HL-60 (cell line): ENCODE measurements at regions not wholly inside any gene's neighbourhood (a gene's known extent, or its start where the extent isn't known, plus 50 kb on each side); places are given as distances from the start of the nearest gene placed in this dataset.
"Not testable (repeated sequence)": the region's sequence is repeated elsewhere in the genome, so short reads cannot be mapped to it uniquely, and the experiment has no call there.

ENCODE experiments used
- DNase-seq, 2 experiments: peaks; one replicate each; pipeline ENCODE4 v3.0.0-alpha.2; 2010 to 2020; ENCODE audit warnings: low read depth in 1 of 2, low spot score in 1 of 2
- H3K27ac ChIP-seq: fragments of 250-450 bp; sonication (Bioruptor Pico); replicated peaks from 2 replicates; pipeline ENCODE4 v1.5.1; 2020; ENCODE audit warnings: mild to moderate bottlenecking, moderate library complexity
- H3K27me3 ChIP-seq: fragments of 250-450 bp; sonication (Bioruptor Pico); 2 replicates; pipeline ENCODE4 v1.5.1; 2021; ENCODE audit warnings: mild to moderate bottlenecking, moderate library complexity; ENCODE audit not compliant: insufficient read depth, poor library complexity, severe bottlenecking
- H3K4me3 ChIP-seq: replicated peaks from 2 replicates; pipeline ENCODE4 v1.5.1; 2011; ENCODE audit warnings: mild to moderate bottlenecking, control low read depth, low read length; ENCODE audit not compliant: insufficient read depth
- GABPA ChIP-seq: IDR thresholded peaks from 2 replicates; pipeline ENCODE4 v1.6.1; 2012; ENCODE audit warnings: low read depth
- POLR2AphosphoS5 ChIP-seq: IDR thresholded peaks from 2 replicates; pipeline ENCODE4 v1.6.1; 2012; ENCODE audit warnings: low read depth
- SPI1 ChIP-seq: IDR thresholded peaks from 2 replicates; pipeline ENCODE4 v1.6.1; 2012; ENCODE audit warnings: low read depth, mild to moderate bottlenecking, borderline replicate concordance
- TF ChIP-seq, protein P1 (sequence below): IDR thresholded peaks from 2 replicates; pipeline ENCODE4 v1.6.1; 2012; ENCODE audit warnings: low read depth; ENCODE audit not compliant: insufficient replicate concordance
- TF ChIP-seq, protein P2 (sequence below): IDR thresholded peaks from one replicate; pipeline ENCODE4 v1.5.1; 2011; ENCODE audit warnings: low read length, control low read depth, inconsistent platforms; ENCODE audit not compliant: insufficient read depth

DNA sequence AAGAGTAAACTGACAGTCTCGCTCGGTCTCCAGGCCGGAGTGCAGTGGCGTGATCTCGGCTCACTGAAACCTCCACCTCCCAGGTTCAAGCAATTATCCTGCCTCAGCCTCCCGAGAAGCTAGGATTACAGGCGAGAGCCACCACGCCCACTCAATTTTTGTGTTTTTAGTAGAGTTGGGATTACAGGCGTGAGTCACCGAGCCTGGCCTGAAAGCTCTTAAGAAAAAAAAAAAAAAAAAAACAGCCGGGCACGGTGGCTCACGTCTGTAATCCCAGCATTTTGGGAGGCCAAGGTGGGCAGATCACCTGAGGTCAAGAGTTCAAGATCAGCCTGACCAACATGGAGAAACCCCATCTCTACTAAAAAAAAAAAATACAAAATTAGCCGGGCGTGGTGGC is 55.3 kb upstream of the THOC2 start:
- not testable (repeated sequence) for DNase-seq, H3K27me3 ChIP-seq, H3K4me3 ChIP-seq, H3K27ac ChIP-seq

GRCh38 chrX:123788744-123789143 is 55.9 kb upstream of the THOC2 start:
- Histone ChIP-seq H3K27me3 (no peaks in the 10 kb centered on the region), H3K4me3 (no peak overlapping the region), H3K27ac (no peak overlapping the region)
- TF ChIP-seq SPI1 (no peak), GABPA (no peak), POLR2AphosphoS5 (no peak)
- TF ChIP-seq, protein P1, sequence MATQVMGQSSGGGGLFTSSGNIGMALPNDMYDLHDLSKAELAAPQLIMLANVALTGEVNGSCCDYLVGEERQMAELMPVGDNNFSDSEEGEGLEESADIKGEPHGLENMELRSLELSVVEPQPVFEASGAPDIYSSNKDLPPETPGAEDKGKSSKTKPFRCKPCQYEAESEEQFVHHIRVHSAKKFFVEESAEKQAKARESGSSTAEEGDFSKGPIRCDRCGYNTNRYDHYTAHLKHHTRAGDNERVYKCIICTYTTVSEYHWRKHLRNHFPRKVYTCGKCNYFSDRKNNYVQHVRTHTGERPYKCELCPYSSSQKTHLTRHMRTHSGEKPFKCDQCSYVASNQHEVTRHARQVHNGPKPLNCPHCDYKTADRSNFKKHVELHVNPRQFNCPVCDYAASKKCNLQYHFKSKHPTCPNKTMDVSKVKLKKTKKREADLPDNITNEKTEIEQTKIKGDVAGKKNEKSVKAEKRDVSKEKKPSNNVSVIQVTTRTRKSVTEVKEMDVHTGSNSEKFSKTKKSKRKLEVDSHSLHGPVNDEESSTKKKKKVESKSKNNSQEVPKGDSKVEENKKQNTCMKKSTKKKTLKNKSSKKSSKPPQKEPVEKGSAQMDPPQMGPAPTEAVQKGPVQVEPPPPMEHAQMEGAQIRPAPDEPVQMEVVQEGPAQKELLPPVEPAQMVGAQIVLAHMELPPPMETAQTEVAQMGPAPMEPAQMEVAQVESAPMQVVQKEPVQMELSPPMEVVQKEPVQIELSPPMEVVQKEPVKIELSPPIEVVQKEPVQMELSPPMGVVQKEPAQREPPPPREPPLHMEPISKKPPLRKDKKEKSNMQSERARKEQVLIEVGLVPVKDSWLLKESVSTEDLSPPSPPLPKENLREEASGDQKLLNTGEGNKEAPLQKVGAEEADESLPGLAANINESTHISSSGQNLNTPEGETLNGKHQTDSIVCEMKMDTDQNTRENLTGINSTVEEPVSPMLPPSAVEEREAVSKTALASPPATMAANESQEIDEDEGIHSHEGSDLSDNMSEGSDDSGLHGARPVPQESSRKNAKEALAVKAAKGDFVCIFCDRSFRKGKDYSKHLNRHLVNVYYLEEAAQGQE: no peak
- TF ChIP-seq, protein P2, sequence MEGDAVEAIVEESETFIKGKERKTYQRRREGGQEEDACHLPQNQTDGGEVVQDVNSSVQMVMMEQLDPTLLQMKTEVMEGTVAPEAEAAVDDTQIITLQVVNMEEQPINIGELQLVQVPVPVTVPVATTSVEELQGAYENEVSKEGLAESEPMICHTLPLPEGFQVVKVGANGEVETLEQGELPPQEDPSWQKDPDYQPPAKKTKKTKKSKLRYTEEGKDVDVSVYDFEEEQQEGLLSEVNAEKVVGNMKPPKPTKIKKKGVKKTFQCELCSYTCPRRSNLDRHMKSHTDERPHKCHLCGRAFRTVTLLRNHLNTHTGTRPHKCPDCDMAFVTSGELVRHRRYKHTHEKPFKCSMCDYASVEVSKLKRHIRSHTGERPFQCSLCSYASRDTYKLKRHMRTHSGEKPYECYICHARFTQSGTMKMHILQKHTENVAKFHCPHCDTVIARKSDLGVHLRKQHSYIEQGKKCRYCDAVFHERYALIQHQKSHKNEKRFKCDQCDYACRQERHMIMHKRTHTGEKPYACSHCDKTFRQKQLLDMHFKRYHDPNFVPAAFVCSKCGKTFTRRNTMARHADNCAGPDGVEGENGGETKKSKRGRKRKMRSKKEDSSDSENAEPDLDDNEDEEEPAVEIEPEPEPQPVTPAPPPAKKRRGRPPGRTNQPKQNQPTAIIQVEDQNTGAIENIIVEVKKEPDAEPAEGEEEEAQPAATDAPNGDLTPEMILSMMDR: no peak
- no peak for DNase-seq

- Histone ChIP-seq H3K27ac (no peak overlapping the region), H3K27me3 (no peaks in the 10 kb centered on the region), H3K4me3 (no peak overlapping the region)
- no peak for DNase-seq
- TF ChIP-seq POLR2AphosphoS5 (no peak), SPI1 (no peak), GABPA (no peak)
- TF ChIP-seq, protein P2: no peak
- TF ChIP-seq, protein P1: no peak
Measured at GRCh38 chrX:123797543-123798447, 62.1 kb upstream of the XIAP start.

DNA sequence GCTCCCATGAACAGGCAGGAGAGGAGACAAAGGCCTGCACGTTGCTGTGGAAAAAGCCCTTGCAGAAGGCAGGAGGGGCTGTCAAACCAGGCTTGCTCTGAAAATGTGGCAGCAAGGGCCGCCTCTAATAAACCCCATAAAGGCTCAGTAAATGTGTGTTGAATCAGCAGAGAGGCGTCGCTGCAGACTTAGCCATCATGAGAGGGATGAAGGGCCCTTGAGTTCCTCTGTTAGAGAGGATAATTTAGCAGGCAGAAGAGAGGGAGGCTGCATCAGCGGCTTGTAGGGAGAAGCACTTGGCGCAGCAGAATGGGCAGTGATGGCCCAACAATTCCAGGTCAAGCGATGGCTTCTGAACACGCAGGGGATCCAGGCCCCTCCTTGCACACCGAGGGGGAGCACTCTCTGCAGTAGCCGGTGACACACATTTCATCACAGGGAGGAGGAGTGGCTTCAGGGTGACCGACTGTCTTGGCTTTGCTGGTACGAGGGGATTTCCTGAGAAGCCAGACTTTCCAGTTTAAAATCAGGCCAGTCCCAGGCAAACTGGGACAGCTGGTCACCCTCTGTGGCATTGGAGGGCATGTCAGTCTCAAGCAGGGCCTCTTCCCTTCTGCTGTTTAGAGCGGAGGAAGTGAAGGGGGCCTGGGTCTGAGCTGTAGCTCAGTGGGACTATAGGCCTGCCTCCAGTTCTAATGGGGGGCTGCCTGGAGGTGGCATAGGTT is 61.0 kb upstream of the XIAP start:
- not testable (repeated sequence) for H3K27me3 ChIP-seq, DNase-seq, H3K4me3 ChIP-seq, H3K27ac ChIP-seq
